ENCODE measurements at regions not wholly inside any gene's neighbourhood (a gene's known extent, or its start where the extent isn't known, plus 50 kb on each side); places are given as distances from the start of the nearest gene placed in this dataset.

DNA sequence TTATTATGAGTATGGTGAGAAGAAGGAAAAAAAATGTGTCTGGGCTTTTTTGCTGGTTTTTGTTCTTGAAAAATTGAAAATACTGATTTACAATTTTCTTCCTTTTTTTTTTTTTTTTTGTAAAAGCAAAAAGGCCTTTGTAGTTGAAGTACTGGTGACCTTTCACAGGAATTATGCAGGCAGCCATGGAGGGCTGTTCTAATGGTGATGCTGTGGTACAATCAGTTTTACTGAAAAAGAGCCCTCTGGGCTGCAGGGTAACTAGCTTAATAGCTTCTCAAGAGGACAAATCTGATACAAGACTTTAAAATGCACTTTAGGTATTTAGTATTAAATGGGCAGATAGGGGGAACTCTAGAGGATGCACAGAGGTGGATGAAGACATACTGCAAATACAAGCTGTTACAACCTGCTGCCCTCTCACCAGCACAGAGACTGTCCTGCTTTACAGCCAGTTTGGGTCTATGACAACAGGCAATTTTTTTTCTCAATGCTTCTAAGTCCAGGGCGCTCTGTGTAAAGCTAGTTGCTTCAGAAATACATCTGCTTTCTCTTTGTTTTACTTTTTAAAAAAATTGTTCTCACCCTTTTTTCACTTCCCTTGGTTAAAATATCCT, 61.6 kb upstream of the HS3ST5 start:
- no peaks in the 10 kb centered on the region for H3K9me3 ChIP-seq (ENCODE audit: control insufficient read depth, low read length)
- H3K4me1 ChIP-seq (ENCODE audit: control insufficient read depth, insufficient read depth, low read length, poor library complexity, severe bottlenecking) = no peaks in the 10 kb centered on the region
- no CpG with 5 or more reads among the region's 1 CpG for WGBS, 2 experiments (ENCODE audit: insufficient coverage in 2 of 2)
- no peaks in the 10 kb centered on the region for H3K36me3 ChIP-seq (ENCODE audit: control insufficient read depth, insufficient read depth, low read length)
- H3K27ac ChIP-seq (ENCODE audit: low read depth, low read length, severe bottlenecking) = no peak overlapping the region
- no peak overlapping the region for H3K4me3 ChIP-seq (ENCODE audit: extremely low read depth, insufficient read depth, low read length, poor library complexity, severe bottlenecking)

DNA sequence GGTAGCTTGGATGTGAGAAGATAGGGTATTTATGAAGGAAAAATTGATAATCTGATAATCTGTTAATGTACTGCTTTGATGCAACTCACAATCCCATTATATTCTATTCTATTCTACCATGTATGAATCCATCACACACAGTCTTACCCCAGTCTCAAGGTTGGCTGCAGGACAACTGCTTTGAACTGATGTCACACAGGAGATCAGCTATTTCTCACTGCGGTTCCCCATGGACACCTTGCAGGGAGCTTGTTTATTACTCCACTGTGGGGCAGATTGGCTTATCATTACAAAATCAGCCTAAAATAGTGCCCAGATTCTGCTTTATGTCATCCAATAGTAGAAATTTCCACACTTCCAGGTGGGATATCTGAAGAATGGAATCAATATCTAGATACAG, 61.0 kb upstream of the HS3ST5 start:
- Histone ChIP-seq H3K9me3 (ENCODE audit: control insufficient read depth, low read length) (no peaks in the 10 kb centered on the region), H3K36me3 (ENCODE audit: control insufficient read depth, insufficient read depth, low read length) (no peaks in the 10 kb centered on the region), H3K4me3 (ENCODE audit: extremely low read depth, insufficient read depth, low read length, poor library complexity, severe bottlenecking) (no peak overlapping the region), H3K4me1 (ENCODE audit: control insufficient read depth, insufficient read depth, low read length, poor library complexity, severe bottlenecking) (no peaks in the 10 kb centered on the region), H3K27ac (ENCODE audit: low read depth, low read length, severe bottlenecking) (no peak overlapping the region)
- 67 to 77% methylated on average over 1 of the region's 1 CpG for WGBS, 2 experiments (ENCODE audit: insufficient coverage in 2 of 2)

GRCh38 chr6:114398481-114398880, 55.7 kb upstream of the HS3ST5 start:
- no peaks in the 10 kb centered on the region for H3K9me3 ChIP-seq (ENCODE audit: control insufficient read depth, low read length)
- no CpG with 5 or more reads among the region's 2 CpGs for WGBS, 2 experiments (ENCODE audit: insufficient coverage in 2 of 2)
- no peak overlapping the region for H3K27ac ChIP-seq (ENCODE audit: low read depth, low read length, severe bottlenecking)
- no peak overlapping the region for H3K4me3 ChIP-seq (ENCODE audit: extremely low read depth, insufficient read depth, low read length, poor library complexity, severe bottlenecking)
- no peaks in the 10 kb centered on the region for H3K36me3 ChIP-seq (ENCODE audit: control insufficient read depth, insufficient read depth, low read length)
- H3K4me1 ChIP-seq (ENCODE audit: control insufficient read depth, insufficient read depth, low read length, poor library complexity, severe bottlenecking) = no peaks in the 10 kb centered on the region

All from mesodermal cell (in vitro differentiated cells).